ENCODE measurements at regions not wholly inside any gene's neighbourhood (a gene's known extent, or its start where the extent isn't known, plus 50 kb on each side); places are given as distances from the start of the nearest gene placed in this dataset.

- POLR2A ChIA-PET, result no interaction called here
- Histone ChIP-seq H3K9me3 (ENCODE audit: control extremely low read depth in 1 of 3, control insufficient read depth in 2 of 3, insufficient read depth in 1 of 3, low read length in 2 of 3) (no peaks in the 10 kb centered on the region), H3K27ac (ENCODE audit: low read length in 2 of 2) (no peak overlapping the region), H3K4me3 (ENCODE audit: control extremely low read depth in 1 of 5, extremely low read depth in 1 of 5, insufficient read depth in 1 of 5, low read depth in 2 of 5, low read length in 4 of 5) (no peak overlapping the region), H4K20me1 (ENCODE audit: control insufficient read depth, insufficient read depth, low read length, poor library complexity, severe bottlenecking) (no peaks in the 10 kb centered on the region), H3K9ac (ENCODE audit: low read length) (no peak overlapping the region), H2AFZ (ENCODE audit: insufficient read depth, low read depth, low read length, poor library complexity, severe bottlenecking) (no peak overlapping the region), H3K4me2 (replicated peaks; ENCODE audit: low read depth, low read length, poor library complexity, severe bottlenecking) (no peak overlapping the region), H3K36me3 (replicated peaks in 1 of 2; ENCODE audit: control extremely low read depth in 1 of 2, control insufficient read depth in 1 of 2, extremely low read depth in 1 of 2, insufficient read depth in 2 of 2, low read length in 1 of 2) (no peaks in the 10 kb centered on the region), H3K4me1 (ENCODE audit: control insufficient read depth in 2 of 2, insufficient read depth in 2 of 2, low read length in 2 of 2) (no peaks in the 10 kb centered on the region), H3K27me3 (replicated peaks in 1 of 4; ENCODE audit: control extremely low read depth in 1 of 4, control insufficient read depth in 3 of 4, insufficient read depth in 4 of 4, low read length in 3 of 4) (no peaks in the 10 kb centered on the region), H3K79me2 (ENCODE audit: control insufficient read depth, insufficient read depth, low read length) (no peaks in the 10 kb centered on the region)
- Mint-ChIP-seq H3K4me1 (no peaks in the 10 kb centered on the region), H3K4me3 (no peak overlapping the region), H3K27me3 (peaks cover 4% of the 10 kb centered on the region), H3K27ac (no peak overlapping the region), H3K9me3 (ENCODE audit: insufficient read depth) (no peaks in the 10 kb centered on the region)
- DNase-seq (no peak), ATAC-seq (ENCODE audit: low read depth) (no peak)
- no peak for TF ChIP-seq CTCF (IDR thresholded peaks at IDR 0.05)
- no peak for TF ChIP-seq EZH2 (IDR thresholded peaks at IDR 0.05; ENCODE audit: borderline replicate concordance, insufficient read depth, low read depth, low read length, poor library complexity, severe bottlenecking)
- whole genome bisulfite sequencing (ENCODE audit: insufficient coverage), result 83% methylated on average over 1 of the region's 5 CpGs
- intact Hi-C loops (cut with micrococcal nuclease), result no loop called here
- CTCF ChIA-PET, result no interaction called here
Measured at GRCh38 chr3:181956122-181956521, 244.4 kb downstream of the SOX2 start.

- Histone ChIP-seq H2AFZ (ENCODE audit: insufficient read depth, low read depth, low read length, poor library complexity, severe bottlenecking) (no peak overlapping the region), H3K4me1 (ENCODE audit: control insufficient read depth in 2 of 2, insufficient read depth in 2 of 2, low read length in 2 of 2) (no peaks in the 10 kb centered on the region), H3K79me2 (ENCODE audit: control insufficient read depth, insufficient read depth, low read length) (no peaks in the 10 kb centered on the region), H3K4me3 (ENCODE audit: control extremely low read depth in 1 of 5, extremely low read depth in 1 of 5, insufficient read depth in 1 of 5, low read depth in 2 of 5, low read length in 4 of 5) (no peak overlapping the region), H4K20me1 (ENCODE audit: control insufficient read depth, insufficient read depth, low read length, poor library complexity, severe bottlenecking) (no peaks in the 10 kb centered on the region), H3K9me3 (ENCODE audit: control extremely low read depth in 1 of 3, control insufficient read depth in 2 of 3, insufficient read depth in 1 of 3, low read length in 2 of 3) (no peaks in the 10 kb centered on the region), H3K27me3 (replicated peaks in 1 of 4; ENCODE audit: control extremely low read depth in 1 of 4, control insufficient read depth in 3 of 4, insufficient read depth in 4 of 4, low read length in 3 of 4) (no peaks in the 10 kb centered on the region), H3K9ac (ENCODE audit: low read length) (no peak overlapping the region), H3K27ac (ENCODE audit: low read length in 2 of 2) (no peak overlapping the region), H3K4me2 (replicated peaks; ENCODE audit: low read depth, low read length, poor library complexity, severe bottlenecking) (no peak overlapping the region), H3K36me3 (replicated peaks in 1 of 2; ENCODE audit: control extremely low read depth in 1 of 2, control insufficient read depth in 1 of 2, extremely low read depth in 1 of 2, insufficient read depth in 2 of 2, low read length in 1 of 2) (no peaks in the 10 kb centered on the region)
- ChIA-PET POLR2A (no interaction called here), CTCF (no interaction called here)
- no peak for TF ChIP-seq EZH2 (IDR thresholded peaks at IDR 0.05; ENCODE audit: borderline replicate concordance, insufficient read depth, low read depth, low read length, poor library complexity, severe bottlenecking)
- TF ChIP-seq CTCF (IDR thresholded peaks at IDR 0.05), result no peak
- intact Hi-C loops (cut with micrococcal nuclease), result no loop called here
- Mint-ChIP-seq H3K4me1 (no peaks in the 10 kb centered on the region), H3K9me3 (ENCODE audit: insufficient read depth) (no peaks in the 10 kb centered on the region), H3K4me3 (no peak overlapping the region), H3K27ac (no peak overlapping the region), H3K27me3 (peaks cover 7% of the 10 kb centered on the region)
- DNase-seq (no peak), ATAC-seq (ENCODE audit: low read depth) (no peak)
- 67% methylated on average over 4 of the region's 4 CpGs for WGBS (ENCODE audit: insufficient coverage)
Measured at GRCh38 chr3:181966393-181966792, 254.7 kb downstream of the SOX2 start.
